K562 (cell line): ENCODE measurements at regions not wholly inside any gene's neighbourhood (a gene's known extent, or its start where the extent isn't known, plus 50 kb on each side); places are given as distances from the start of the nearest gene placed in this dataset.

Experiments used
- ATAC-seq: fragments of 200-7000 bp; cut with Tn5 transposase; 3 replicates; pipeline ENCODE4 v1.9.1; 2020; ENCODE audit warnings: moderate library complexity
- BruUV-seq: library from RNA; stranded (reverse); fragments of 400-500 nt; replicated peaks from 2 replicates; lab custom pipeline; 2021; lab: Mats Ljungman, UMichigan
- CTCF ChIA-PET: fragments of 300-600 bp; formaldehyde crosslinking; extraction: SDS; loops from one replicate; lab custom pipeline; 2021; ENCODE audit warnings: low intra/inter-chr PET ratio; lab: Yijun Ruan, JAX
- POLR2A ChIA-PET: fragments of 300-600, 350-650 bp; sonication (Branson Sonifier 250); formaldehyde crosslinking; extraction: SDS; loops from one replicate; lab custom pipeline; 2021; ENCODE audit warnings: antibody characterized with exemption, inconsistent platforms; lab: Yijun Ruan, JAX
- DNase-seq, 4 experiments: peaks; one replicate each; pipeline versions ENCODE4 v3.0.0 to v3.0.0-alpha.2; 2011 to 2018; ENCODE audit warnings: low spot score in 3 of 4, mixed read lengths in 3 of 4; ENCODE audit errors: extremely low read depth in 1 of 4
- FAIRE-seq: peaks from 2 replicates; lab custom pipeline; 2011; peaks lifted over from hg19 to GRCh38; lab: Jason Lieb, UNC
- H2AFZ ChIP-seq: 2 replicates; pipeline ENCODE4 v1.6.0; 2011; ENCODE audit warnings: low read depth, low read length, control low read depth, inconsistent platforms
- H3K27ac ChIP-seq: fragments of 200-600 bp; 3 replicates; pipeline ENCODE4 v1.8.0; 2011; ENCODE audit warnings: low read depth, mild to moderate bottlenecking, control low read depth, inconsistent platforms, low read length, moderate library complexity, mixed read lengths; ENCODE audit errors: extremely low read depth
- H3K27me3 ChIP-seq, 2 experiments: fragments of 300-600 bp in 1 of 2; 2 replicates in 1 of 2; 3 replicates in 1 of 2; pipeline versions ENCODE4 v1.6.0 to v1.8.0; 2011; ENCODE audit warnings: inconsistent platforms in 2 of 2, low read length in 2 of 2, mild to moderate bottlenecking in 1 of 2, mixed read lengths in 1 of 2, moderate library complexity in 1 of 2; ENCODE audit not compliant: control insufficient read depth in 2 of 2, insufficient read depth in 2 of 2
- H3K36me3 ChIP-seq: fragments of 300-600 bp; 3 replicates; pipeline ENCODE4 v1.8.0; 2011; ENCODE audit warnings: mild to moderate bottlenecking, low read length, inconsistent platforms; ENCODE audit not compliant: control insufficient read depth, insufficient read depth
- H3K4me1 ChIP-seq, 2 experiments: fragments of 200-600 bp in 1 of 2; replicated peaks in 1 of 2; 2 replicates in 1 of 2; 3 replicates in 1 of 2; pipeline versions ENCODE4 v1.5.1 to v1.8.0; 2011; ENCODE audit warnings: inconsistent platforms in 2 of 2, low read length in 2 of 2, mild to moderate bottlenecking in 1 of 2, mixed read lengths in 1 of 2, moderate library complexity in 1 of 2; ENCODE audit not compliant: control insufficient read depth in 2 of 2, insufficient read depth in 2 of 2
- H3K4me2 ChIP-seq: 2 replicates; pipeline ENCODE4 v1.6.1; 2011; ENCODE audit warnings: low read length, control low read depth, inconsistent platforms, mixed read lengths; ENCODE audit not compliant: insufficient read depth
- H3K4me3 ChIP-seq: fragments of 200-600 bp; sonication (generic), shearing (Covaris generic); 2 replicates; pipeline ENCODE4 v1.5.1; 2016; ENCODE audit warnings: control low read depth, inconsistent platforms
- H3K79me2 ChIP-seq: fragments of 200-600 bp; 3 replicates; pipeline ENCODE4 v1.8.0; 2011; ENCODE audit warnings: low read length, inconsistent platforms; ENCODE audit not compliant: control insufficient read depth, insufficient read depth
- H3K9ac ChIP-seq, 2 experiments: 2 replicates each; pipeline versions ENCODE4 v1.6.0 to v1.6.1; 2011; ENCODE audit warnings: low read depth in 2 of 2, low read length in 2 of 2, control low read depth in 1 of 2, inconsistent platforms in 1 of 2, mild to moderate bottlenecking in 1 of 2, mixed read lengths in 1 of 2; ENCODE audit not compliant: insufficient read depth in 1 of 2
- H3K9me1 ChIP-seq: one replicate; pipeline ENCODE4 v1.6.0; 2011; ENCODE audit warnings: inconsistent platforms, mild to moderate bottlenecking, low read length, moderate library complexity; ENCODE audit not compliant: control insufficient read depth, insufficient read depth
- H3K9me3 ChIP-seq: replicated peaks from 2 replicates; pipeline ENCODE4 v1.5.1; 2011; ENCODE audit warnings: low read depth, low read length, inconsistent platforms; ENCODE audit not compliant: control insufficient read depth, insufficient read depth
- H4K20me1 ChIP-seq: replicated peaks from 2 replicates; pipeline ENCODE4 v1.6.1; 2011; ENCODE audit warnings: low read length, inconsistent platforms, mixed read lengths; ENCODE audit not compliant: control insufficient read depth, insufficient read depth
- ASH1L ChIP-seq: fragments of 450-650 bp; IDR thresholded peaks from 2 replicates; pipeline ENCODE4 v1.6.1; 2018; ENCODE audit warnings: borderline replicate concordance, mild to moderate bottlenecking, low read depth; ENCODE audit not compliant: partially characterized antibody
- BACH1 ChIP-seq: fragments of 200-800 bp; sonication (Bioruptor generic); IDR thresholded peaks from 2 replicates; pipeline ENCODE4 v1.6.1; 2016; ENCODE audit warnings: missing genetic modification characterization, missing compliant biosample characterization
- HDAC3 ChIP-seq: fragments of 450-650 bp; IDR thresholded peaks from 2 replicates; pipeline ENCODE4 v1.6.1; 2018; ENCODE audit warnings: borderline replicate concordance, mild to moderate bottlenecking, moderate library complexity; ENCODE audit not compliant: partially characterized antibody
- PTBP1 ChIP-seq: fragments of 200-400 bp; formaldehyde crosslinking; IDR thresholded peaks from 2 replicates; pipeline ENCODE4 v1.6.1; 2017; ENCODE audit warnings: low read depth, low read length
- RAD51 ChIP-seq: fragments of 450-650 bp; IDR thresholded peaks from 2 replicates; pipeline ENCODE4 v1.7.1; 2016; ENCODE audit warnings: low read depth, mild to moderate bottlenecking, borderline replicate concordance
- TAF7 ChIP-seq: fragments of 450-650 bp; IDR thresholded peaks from 2 replicates; pipeline ENCODE4 v1.6.1; 2016; ENCODE audit warnings: missing genetic modification characterization, missing compliant biosample characterization
- TOE1 ChIP-seq, 2 experiments: fragments of 450-650 bp in 1 of 2; sonication (generic) in 1 of 2; formaldehyde crosslinking in 1 of 2; IDR thresholded peaks; 2 replicates each; pipeline versions ENCODE4 v1.7.1 to v1.8.0; 2016 to 2022; ENCODE audit warnings: borderline replicate concordance in 2 of 2, mild to moderate bottlenecking in 2 of 2, antibody characterized with exemption in 1 of 2, inconsistent platforms in 1 of 2, low read depth in 1 of 2, missing genetic modification reagents in 1 of 2, moderate library complexity in 1 of 2
- ZNF347 ChIP-seq: fragments of 450-650 bp; formaldehyde crosslinking; IDR thresholded peaks from 2 replicates; pipeline ENCODE4 v1.4.0; 2020; ENCODE audit warnings: low read depth, mild to moderate bottlenecking, moderate library complexity
- ZSCAN32 ChIP-seq: fragments of 450-650 bp; formaldehyde crosslinking; IDR thresholded peaks from 2 replicates; pipeline ENCODE4 v1.4.0; 2020; ENCODE audit warnings: mild to moderate bottlenecking, moderate library complexity
- in situ Hi-C: fragments of 300-500 bp; cut with MboI; formaldehyde crosslinking; loops from 4 replicates; pipeline ENCODE4 v1.15.0; 2018; ENCODE audit warnings: inconsistent platforms, mixed read lengths
- intact Hi-C: fragments of 100-400 bp; cut with micrococcal nuclease; formaldehyde crosslinking; loops from 2 replicates; pipeline ENCODE4 v1.14.2; 2022
- TF ChIP-seq, protein P1 (sequence below), 2 experiments: IDR thresholded peaks; 2 replicates each; pipeline ENCODE4 v1.6.1; 2011; ENCODE audit warnings: borderline replicate concordance in 1 of 2, control low read depth in 1 of 2, low read depth in 1 of 2, low read length in 1 of 2, mild to moderate bottlenecking in 1 of 2, mixed read lengths in 1 of 2, moderate library complexity in 1 of 2; ENCODE audit not compliant: insufficient read depth in 1 of 2, insufficient read length in 1 of 2, poor library complexity in 1 of 2, severe bottlenecking in 1 of 2; ENCODE audit errors: extremely low read depth in 1 of 2
- TF ChIP-seq, protein P2 (sequence below): fragments of 250-450 bp; sonication (Bioruptor Pico); IDR thresholded peaks from 2 replicates; pipeline ENCODE4 v1.4.0; 2020; ENCODE audit warnings: mild to moderate bottlenecking, moderate library complexity
- TF ChIP-seq, protein P3 (sequence below): fragments of 250-450 bp; sonication (Bioruptor Pico); IDR thresholded peaks from 2 replicates; pipeline ENCODE4 v1.4.0; 2020

DNA sequence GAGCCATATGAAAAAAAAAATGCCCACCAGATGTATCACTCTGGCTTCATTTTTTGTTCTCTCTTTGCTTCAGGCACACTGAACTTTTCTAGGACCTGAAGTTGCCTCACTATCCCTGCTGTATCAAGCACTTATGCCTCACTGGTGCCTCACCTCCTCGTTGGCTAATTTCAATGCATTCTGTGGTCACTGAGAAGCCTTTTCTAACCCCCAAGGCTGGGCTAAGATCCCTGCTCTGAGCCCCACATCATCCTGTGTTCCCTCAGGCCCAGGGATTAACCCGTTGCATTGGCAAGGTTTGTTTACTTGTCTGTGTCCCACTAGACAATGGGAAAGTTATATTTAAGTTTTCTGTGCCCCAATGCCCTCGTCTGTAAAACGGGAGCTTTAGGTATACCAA, 362.7 kb downstream of the OSTF1 start (continued):
- TF ChIP-seq, protein P1, sequence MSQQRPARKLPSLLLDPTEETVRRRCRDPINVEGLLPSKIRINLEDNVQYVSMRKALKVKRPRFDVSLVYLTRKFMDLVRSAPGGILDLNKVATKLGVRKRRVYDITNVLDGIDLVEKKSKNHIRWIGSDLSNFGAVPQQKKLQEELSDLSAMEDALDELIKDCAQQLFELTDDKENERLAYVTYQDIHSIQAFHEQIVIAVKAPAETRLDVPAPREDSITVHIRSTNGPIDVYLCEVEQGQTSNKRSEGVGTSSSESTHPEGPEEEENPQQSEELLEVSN (IDR thresholded peaks at IDR 0.05; ENCODE audit: borderline replicate concordance in 1 of 2, extremely low read depth in 1 of 2, insufficient read depth in 1 of 2, insufficient read length in 1 of 2, low read depth in 1 of 2, low read length in 1 of 2, poor library complexity in 1 of 2, severe bottlenecking in 1 of 2): no peak
- TF ChIP-seq TOE1 (IDR thresholded peaks at IDR 0.05; ENCODE audit: borderline replicate concordance) (no peak), TOE1 (CRISPR knock-in tag; IDR thresholded peaks at IDR 0.05; ENCODE audit: borderline replicate concordance, low read depth) (no peak)

DNA sequence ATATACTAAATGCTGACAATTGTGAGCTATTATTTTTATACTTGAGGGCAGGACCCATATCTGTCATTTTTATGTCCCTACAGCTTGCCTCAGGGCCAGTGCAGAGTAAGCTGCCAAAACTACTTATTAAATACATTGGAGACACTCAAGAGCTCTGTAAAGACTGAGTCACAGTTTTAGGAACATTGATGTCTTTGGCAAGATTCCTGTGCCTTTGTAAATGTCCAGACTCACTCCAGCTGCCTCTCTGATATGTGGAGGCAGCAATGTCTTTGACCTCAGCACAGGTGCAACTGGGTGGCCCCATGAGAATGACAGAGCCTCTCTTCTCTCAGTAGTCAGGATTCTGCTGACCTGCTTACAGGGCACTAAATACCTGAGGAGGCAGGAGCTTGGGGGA, 363.2 kb downstream of the OSTF1 start:
- no peaks in the 10 kb centered on the region for H3K36me3 ChIP-seq
- H3K9me3 ChIP-seq: no peaks in the 10 kb centered on the region
- H3K9ac ChIP-seq: no peak overlapping the region
- ATAC-seq: no peak
- no peak for TF ChIP-seq ZNF347 (CRISPR knock-in tag)
- TF ChIP-seq BACH1 (tag): no peak
- TF ChIP-seq PTBP1: no peak
- TF ChIP-seq, protein P2, sequence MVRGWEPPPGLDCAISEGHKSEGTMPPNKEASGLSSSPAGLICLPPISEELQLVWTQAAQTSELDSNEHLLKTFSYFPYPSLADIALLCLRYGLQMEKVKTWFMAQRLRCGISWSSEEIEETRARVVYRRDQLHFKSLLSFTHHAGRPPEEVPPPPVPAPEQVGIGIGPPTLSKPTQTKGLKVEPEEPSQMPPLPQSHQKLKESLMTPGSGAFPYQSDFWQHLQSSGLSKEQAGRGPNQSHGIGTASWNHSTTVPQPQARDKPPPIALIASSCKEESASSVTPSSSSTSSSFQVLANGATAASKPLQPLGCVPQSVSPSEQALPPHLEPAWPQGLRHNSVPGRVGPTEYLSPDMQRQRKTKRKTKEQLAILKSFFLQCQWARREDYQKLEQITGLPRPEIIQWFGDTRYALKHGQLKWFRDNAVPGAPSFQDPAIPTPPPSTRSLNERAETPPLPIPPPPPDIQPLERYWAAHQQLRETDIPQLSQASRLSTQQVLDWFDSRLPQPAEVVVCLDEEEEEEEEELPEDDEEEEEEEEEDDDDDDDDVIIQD: no peak
- TF ChIP-seq, protein P3, sequence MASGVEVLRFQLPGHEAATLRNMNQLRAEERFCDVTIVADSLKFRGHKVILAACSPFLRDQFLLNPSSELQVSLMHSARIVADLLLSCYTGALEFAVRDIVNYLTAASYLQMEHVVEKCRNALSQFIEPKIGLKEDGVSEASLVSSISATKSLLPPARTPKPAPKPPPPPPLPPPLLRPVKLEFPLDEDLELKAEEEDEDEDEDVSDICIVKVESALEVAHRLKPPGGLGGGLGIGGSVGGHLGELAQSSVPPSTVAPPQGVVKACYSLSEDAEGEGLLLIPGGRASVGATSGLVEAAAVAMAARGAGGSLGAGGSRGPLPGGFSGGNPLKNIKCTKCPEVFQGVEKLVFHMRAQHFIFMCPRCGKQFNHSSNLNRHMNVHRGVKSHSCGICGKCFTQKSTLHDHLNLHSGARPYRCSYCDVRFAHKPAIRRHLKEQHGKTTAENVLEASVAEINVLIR (CRISPR knock-in tag): no peak
- TF ChIP-seq ZSCAN32 (CRISPR knock-in tag): no peak
- no peak for TF ChIP-seq TAF7
- no peak for TF ChIP-seq RAD51
- no peak for TF ChIP-seq ASH1L
- no peak for TF ChIP-seq HDAC3
- TF ChIP-seq, all 486 proteins: peak for 0
- no peaks in the 10 kb centered on the region for H4K20me1 ChIP-seq
- BruUV-seq: no TSS peak
- H3K27ac ChIP-seq: no peak overlapping the region
- ChIA-PET POLR2A (interaction anchor here (0.7 kb wide), 1 partner anchor 27 kb away, joined by 3 read pairs; no protein-coding TSS in a partner anchor), CTCF (no interaction called here)
- FAIRE-seq (no peak), DNase-seq (no peak)
- no peak overlapping the region for H2AFZ ChIP-seq
- no peaks in the 10 kb centered on the region for H3K9me1 ChIP-seq
- in situ Hi-C loops: no loop called here
- no peaks in the 10 kb centered on the region for H3K27me3 ChIP-seq
- no peaks in the 10 kb centered on the region for H3K4me1 ChIP-seq
- no peak overlapping the region for H3K4me2 ChIP-seq
- intact Hi-C loops: no loop called here
- no peak overlapping the region for H3K4me3 ChIP-seq
- H3K79me2 ChIP-seq: no peaks in the 10 kb centered on the region
